NCI-H146 treated with DMSO at 0.1 percent for 48 hours (cell line): ENCODE measurements at regions not wholly inside any gene's neighbourhood (a gene's known extent, or its start where the extent isn't known, plus 50 kb on each side); places are given as distances from the start of the nearest gene placed in this dataset.
"Not testable (repeated sequence)": the region's sequence is repeated elsewhere in the genome, so short reads cannot be mapped to it uniquely, and the experiment has no call there.

Source experiments
- DNase-seq: peaks from one replicate; lab custom pipeline; 2025; ENCODE audit not compliant: unreplicated experiment; lab: John Stamatoyannopoulos, UW

DNA sequence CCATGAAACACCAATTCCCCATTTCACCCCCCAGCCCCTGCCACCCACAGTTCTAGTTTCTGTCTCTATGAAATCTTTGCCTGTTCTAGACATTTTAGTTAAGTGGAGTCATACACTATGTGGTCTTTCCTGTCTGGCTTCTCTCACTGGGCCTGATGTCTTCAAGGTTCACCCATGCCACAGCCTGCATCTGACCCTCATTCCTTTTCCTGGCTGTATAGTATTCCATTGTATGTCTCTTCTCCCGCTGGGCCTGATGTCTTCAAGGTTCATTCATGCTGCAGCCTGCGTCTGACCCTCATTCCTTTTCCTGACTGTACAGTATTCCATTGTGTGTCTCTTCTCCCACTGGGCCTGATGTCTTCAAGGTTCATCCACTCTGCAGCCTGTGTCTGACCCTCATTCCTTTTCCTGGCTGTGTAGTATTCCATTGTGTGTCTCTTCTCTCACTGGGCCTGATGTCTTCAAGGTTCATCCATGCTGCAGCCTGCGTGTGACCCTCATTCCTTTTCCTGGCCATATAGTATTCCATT lies 191.7 kb downstream of the CRLF2 start:
- no peak for DNase-seq

DNA sequence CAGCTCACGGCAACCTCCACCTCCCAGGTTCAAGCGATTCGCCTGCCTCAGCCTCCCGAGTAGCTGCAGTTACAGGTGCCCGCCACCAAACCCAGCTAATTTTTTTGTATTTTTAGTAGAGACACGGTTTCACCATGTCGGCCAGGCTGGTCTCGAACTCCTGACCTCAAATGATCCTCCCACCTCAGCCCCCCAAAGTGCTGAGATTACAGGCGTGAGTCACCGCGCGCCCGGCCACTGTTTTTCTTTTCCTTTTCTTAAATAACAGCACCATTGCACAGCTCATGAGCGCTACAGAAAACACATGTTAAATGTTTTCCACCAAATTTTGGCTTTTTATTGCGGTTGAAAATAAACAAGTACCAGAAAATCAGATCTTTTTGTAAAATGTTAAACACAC lies 195.5 kb downstream of the CRLF2 start:
- DNase-seq, result not testable (repeated sequence)

DNA sequence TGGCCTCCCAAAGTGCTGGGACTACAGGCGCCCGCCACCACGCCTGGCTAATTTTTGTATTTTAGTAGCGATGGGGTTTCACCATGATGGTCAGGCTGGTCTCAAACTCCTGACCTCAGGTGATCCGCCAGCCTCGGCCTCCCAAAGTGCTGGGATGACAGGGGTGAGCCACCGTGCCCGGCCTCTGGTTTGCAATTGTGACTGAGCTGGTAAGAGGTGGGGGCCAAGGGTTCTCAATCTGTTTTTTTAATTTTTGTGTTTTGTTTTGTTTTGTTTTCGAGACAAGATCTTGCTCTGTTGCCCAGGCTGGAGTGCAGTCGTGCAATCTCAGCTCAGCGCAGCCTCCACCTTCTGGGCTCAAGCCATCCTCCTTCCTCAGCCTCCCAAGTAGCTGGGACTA lies 196.2 kb downstream of the CRLF2 start:
- not testable (repeated sequence) for DNase-seq

DNA sequence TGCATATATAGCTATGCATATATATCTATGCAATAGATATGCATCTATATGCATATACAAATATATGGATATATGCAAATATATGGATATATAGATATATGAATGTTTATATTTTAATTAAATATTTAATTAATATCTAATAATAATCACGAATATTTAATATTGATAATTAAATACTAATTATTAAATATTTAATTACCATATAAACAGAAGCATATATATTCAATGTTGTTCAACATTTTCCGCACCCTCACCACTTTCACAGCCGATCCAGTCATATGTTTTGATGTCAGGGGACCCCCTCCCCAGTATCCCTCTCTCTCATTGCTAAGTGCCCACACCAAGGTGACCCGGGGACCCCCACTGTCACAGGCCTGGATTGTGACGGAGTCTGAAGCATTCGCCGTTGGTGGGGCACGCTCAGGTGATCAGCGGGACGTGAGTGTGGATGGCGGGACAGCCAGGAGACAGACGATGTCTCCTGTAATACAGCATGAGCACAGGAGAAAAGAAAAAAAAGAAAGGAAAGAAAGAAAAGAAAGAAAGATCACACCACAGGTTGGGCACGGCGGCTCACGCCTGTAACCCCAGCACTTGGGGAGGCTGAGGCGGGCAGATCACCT lies 199.7 kb downstream of the CRLF2 start:
- DNase-seq, result no peak

DNA sequence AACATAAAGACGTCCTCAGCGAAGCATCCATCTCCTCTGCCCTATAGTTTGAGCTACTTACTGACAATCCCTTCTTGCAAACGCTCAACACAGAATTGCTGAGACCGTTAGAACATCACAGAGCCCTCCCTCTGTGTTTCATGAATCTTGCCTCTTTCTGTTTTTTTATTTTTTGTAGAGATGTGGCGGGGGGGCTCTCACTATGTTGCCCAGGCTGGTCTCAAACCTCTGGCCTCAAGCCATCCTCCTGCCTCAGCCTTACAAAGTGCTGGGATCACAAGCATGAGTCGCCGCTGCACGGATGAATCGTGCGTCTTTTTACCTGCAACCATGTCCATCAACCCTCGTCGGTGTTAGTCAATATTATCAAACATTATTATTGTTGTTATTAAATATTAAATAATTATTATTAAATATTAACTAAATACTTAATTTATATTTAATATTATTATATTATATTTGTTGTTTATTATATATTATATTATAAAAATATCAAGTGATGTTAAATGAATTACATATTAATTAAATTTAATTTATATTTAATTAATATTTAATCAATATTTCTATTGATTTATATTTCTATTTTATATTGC lies 200.7 kb downstream of the CRLF2 start:
- no peak for DNase-seq

DNA sequence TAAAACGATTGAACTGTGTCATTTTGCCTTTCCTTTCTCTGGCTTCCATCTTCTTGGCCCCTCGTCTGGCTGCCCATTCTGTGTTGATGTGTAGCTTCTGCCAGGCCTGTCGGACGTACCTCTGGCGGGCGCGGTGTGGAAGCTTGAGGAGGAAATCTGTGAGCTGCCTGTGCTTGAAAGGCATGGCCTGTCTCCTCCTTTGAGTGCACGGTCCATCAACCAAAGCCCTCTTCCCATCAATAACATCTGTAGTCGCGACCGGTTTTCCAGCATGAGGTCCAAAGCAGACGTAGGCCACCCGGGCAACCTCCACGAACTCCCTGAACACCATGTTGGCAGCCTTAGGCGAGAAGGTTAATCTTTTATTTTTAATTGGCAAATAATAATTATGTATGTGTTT lies 202.7 kb downstream of the CRLF2 start:
- no peak for DNase-seq

DNA sequence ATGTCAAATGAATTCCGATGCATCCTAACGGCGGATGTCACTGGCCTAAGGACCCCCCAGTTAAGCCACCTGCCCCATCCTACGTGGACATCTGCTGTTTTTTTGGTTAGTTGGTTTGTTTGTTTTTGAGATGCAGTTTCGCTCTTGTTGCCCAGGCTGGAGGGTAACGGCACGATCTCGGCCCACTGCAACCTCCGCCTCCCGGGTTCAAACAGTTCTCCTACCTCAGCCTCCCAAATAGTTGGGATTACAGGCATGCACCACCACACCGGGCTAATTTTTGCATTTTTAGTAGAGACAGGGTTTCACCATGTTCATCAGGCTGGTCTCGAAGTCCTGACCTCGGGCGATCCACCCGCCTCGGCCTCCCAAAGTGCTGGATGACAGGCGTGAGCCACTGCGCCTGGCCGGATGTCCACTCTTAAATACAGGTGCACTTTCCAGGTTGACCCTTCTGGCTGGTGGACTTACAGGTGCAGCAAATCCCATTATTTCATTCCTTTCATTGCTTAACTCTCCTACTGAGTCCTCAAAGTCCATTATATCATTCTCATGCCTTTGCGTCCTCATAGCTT lies 206.2 kb downstream of the CRLF2 start:
- no peak for DNase-seq

DNA sequence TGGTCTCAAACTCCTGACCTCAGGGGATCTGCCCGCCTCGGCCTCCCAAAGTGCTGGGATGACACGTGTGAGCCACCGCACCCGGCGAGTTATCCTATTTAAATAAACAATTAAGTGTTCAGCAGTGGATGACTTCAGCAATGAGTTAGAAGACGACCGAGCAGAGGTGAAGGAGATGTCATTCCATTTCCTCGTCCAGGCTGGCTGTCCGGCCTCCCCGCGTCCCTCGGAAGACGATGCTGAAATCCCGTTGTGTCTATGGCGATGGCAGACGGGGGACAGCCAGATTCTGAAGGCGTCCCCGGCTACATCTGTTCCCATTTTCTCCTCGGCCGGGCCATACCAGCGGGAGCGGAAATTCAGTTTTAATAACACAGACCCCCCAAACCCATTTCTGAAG lies 209.8 kb downstream of the CRLF2 start:
- DNase-seq, result no peak

DNA sequence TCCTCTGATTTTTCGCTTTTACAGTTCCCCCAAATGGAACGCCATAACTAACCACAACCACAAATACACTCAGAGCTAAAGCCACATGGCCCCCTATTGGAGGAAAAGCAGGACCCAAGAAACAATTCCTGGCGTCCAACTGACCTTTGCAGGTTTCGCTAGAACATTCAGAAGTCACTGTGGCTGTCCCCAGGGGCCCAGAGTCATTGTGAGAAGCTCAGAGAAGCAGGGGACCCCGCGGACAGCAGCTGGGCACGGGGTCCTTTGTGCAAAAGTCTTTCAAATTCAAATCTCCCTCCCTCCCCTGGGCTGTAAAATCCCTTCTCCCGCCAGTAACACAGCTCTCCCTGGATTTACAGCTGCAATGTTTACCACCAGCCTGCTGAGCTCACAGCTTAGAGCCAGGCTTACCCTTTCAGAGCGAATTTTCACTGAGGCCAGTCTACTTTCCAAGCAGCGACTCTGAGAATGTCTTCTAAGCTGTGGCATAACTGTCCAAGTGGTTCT lies 214.8 kb downstream of the CRLF2 start:
- no peak for DNase-seq

DNA sequence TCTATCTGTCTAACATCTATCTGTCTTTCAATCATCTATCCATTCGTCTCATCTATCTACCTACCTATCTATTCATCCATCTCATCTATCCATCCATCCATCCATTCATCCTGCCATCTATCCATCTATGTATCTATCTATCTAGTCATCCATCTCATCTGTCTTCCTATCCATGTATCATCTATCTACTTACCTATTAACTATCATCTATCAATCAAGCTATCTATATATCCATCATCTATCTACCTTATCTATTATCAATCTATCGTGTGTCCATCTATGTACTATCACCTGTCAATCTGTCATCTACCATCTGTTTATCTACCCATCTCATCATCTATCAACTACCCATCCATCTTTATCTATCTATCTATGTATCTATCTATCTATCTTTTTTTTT lies 217.7 kb downstream of the CRLF2 start:
- DNase-seq, result no peak

DNA sequence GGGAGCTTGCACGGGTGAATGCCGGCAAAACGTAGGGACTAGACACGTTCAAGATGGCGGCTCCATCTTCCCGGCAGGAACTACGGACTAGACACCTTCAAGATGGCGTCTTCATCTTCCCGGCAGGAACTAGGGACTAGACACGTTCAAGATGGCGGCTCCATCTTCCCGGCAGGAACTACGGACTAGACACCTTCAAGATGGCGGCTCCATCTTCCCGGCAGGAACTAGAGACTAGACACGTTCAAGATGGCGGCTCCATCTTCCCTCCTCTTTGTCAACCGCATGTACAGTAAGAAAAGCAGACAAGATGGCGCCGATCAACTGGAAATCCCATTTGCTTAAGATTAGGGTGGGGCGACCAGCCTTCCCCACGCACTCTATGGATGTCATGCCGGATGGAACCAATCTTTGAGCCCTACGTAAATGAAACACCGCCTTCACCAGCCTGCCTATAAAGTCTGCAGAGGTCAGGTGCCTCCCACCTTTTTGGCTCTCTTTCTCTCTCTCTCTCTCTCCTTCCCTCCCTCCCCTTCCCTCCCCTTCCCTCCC lies 222.4 kb downstream of the CRLF2 start:
- DNase-seq, result peak; percentile 22

DNA sequence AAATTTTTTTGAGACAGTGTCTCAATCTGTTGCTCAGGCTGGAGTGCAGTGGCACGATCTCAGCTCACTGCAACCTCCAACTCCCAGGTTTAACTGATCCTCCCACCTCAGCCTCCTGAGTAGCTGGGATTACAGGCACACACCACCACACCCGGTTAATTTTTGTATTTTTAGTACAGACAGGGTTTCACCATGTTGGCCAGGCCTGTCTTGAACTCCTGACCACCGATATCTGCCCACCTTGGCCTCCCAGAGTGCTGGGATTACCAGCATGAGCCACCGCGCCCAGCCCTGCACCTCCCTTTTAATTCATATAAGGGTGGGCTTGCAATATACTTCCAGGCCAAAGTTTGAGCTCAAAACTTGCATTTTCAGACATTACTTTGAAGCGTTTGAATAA lies 223.9 kb downstream of the CRLF2 start:
- DNase-seq, result not testable (repeated sequence)

DNA sequence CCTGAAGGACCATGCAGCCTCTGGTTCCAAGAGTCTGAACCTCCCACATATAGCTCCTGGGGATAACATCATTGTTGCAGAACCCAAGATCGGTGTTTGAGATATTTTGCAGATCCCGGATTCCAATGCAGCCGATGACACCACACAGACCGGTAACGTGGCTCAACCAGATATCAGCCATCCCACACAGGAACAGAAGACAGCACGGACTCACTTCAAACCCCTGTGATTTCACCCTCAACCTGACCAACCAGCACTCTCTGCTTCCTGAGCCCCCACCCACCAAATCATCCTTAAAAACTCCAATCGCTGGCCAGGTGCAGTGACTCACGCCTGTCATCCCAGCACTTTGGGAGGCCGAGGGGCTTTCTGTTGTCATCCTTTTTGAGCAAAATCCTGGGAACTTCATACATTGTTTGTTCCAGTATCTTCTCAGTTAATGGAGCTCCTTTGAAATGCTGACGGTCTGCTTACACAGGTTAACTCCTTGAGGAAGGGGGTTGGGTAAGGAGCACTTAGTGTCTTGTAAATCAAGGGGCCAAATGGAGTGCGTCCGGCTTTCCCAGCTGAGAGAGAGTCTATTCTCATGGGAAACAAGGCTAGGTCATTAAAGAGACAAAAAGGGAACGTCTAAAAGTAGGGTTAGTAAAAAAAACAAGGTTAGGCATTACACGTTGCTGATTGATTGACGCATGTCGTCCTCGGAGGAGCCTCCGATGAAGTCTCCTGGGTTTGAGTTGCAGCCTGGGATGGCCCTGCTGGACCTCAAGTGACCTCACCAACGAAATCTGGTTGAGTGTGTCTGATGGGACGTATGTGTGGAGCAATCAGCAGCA lies 230.4 kb downstream of the CRLF2 start:
- no peak for DNase-seq

DNA sequence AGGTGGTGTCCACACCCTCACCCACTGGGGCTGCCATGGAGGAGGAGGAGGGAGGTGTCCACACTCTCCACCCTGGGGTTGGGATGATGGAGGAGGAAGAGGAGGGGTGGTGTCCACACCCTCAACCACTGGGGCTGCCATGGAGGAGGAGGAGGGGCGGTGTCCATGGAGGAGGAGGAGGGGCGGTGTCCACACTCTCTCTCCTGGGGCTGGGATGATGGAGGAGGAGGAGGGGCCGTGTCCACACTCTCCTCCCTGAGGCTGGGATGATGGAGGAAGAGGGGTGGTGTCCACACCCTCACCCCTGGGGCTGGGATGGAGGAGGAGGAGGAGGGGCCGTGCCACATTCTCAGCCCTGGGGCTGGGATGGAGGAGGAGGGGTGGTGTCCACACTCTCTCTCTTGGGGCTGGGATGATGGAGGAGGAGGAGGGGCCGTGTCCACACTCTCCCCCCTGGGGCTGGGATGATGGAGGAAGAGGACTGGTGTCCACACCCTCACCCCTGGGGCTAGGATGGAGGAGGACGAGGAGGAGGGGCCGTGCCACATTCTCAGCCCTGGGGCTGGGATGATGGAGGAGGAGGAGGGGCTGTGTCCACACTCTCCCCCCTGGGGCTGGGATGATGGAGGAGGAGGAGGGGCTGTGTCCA lies 231.7 kb downstream of the CRLF2 start:
- DNase-seq, result no peak

DNA sequence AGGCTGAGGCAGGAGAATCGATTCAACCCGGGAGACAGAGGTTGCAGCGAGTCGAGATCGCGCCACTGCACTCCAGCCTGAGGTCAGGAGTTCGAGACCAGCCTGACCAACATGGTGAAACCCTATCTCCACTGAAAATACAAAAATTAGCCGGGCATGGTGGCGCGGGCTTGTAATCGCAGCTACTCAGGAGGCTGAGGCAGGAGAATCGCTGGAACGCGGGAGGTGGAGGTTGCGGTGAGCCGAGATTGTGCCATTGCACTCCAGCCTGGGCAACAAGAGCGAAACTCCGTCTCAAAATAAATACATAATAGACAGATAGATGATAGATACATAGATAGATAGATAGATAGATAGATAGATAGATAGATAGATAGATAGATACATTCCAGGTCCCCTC lies 233.3 kb downstream of the CRLF2 start:
- DNase-seq, result not testable (repeated sequence)

DNA sequence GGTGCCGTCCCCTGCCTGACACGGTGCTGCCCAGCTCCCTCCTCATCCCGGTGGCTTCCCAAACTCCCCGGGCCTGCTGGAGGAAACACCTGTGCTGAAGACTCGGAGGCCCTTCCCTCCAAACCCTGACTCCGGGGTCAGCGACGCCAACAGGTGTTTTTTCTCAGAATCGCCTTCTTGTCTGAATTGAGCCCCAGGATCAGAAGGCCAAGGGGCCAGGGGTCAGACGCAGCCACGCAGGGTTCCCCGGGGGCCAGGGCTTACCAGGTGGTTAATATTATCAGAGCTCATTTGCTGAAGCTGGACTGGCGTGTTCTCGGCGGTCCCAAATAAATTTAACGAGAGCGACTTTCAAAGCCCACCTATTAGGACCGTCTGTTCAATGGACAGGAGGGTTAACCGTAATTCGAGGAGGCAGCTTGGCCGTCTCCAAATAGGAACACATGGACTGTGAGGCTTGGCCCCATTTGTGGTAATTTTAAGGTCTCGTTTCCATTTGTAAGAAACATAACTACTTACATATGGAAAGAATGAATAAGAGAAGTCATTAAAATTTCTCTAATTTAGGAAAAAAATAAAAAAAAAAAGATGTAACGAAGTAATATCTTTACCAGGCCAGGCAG lies 239.3 kb downstream of the CRLF2 start:
- DNase-seq, result no peak

DNA sequence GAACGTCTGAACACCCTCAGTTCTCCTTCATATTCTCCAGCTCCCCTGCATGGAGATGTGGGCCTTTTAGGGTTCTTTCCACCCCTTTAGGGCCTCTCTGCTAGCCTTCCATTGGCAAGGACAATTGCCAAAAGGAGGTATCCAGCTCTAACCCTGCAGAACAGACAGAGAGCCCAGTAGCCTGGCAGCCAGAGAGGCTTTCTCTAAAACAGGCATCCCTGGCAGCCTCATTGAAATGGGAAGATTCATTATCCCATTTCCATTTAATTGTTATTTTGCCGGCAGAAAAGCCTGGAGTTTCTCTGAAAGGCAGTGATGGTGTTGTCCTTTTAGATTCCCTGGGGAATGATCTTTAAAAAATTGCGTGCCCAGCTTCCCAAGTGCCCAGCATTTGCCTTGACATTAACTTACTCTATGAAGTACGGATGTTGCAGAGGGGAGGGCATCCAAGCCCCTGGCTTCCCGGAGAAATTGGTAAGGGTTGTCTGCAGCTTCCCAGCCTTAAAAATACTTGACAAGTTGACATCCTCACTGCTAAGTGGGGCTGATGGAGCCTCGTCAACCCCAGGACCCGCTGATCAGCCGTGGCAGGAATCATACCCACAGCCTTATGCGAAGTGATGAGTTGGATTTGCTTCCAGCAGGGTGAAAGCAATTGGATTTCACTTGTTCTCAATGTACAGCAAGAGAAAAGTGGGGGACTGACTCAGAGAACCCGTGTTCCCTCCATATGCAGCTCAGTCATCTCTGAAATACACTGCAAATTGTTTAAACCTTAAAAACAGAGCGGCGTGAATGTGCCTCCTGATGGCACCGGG lies 244.1 kb downstream of the CRLF2 start:
- no peak for DNase-seq

DNA sequence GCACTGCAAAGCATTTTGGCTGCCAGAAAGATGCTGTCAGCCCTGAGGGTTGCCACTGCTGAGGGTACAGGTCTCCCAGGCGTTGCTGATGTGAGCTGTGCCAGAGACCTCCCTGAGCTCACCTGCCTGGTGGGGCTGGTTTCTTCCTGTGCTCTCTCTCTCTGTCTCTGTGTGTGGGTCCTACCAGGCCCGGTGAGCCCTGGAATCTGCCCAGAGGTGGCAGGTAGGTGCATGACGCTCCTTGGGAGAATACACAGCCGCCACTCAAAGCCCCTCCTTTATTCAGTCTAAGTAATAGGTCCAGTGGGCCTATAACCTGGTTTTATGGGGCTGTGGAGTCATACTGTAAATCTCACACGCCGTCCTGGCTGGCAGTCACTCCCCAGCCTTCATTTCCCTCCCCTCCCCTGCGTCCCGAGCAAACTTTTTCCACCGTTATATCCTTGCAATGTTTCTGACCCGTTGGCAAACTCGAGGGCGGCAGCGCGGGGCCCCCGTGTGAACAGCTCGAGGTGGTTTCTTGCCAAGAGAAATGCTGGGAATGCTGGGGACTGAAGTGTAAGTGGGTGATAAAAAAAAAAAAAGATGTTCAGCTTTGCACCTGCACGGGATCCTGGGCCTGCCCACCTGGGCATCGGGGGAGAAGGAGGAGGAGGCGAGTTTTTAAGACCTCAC lies 245.9 kb downstream of the CRLF2 start:
- DNase-seq, result no peak
